Epithelial cell of prostate (primary cell): ENCODE measurements at regions not wholly inside any gene's neighbourhood (a gene's known extent, or its start where the extent isn't known, plus 50 kb on each side); places are given as distances from the start of the nearest gene placed in this dataset.

Source experiments
- DNase-seq: peaks from one replicate; pipeline ENCODE4 v3.0.0-alpha.2; 2011; ENCODE audit warnings: low read depth, low spot score
- H3K27ac ChIP-seq: fragments of 450-650 bp; 2 replicates; pipeline ENCODE4 v1.5.1; 2017; ENCODE audit warnings: mild to moderate bottlenecking

DNA sequence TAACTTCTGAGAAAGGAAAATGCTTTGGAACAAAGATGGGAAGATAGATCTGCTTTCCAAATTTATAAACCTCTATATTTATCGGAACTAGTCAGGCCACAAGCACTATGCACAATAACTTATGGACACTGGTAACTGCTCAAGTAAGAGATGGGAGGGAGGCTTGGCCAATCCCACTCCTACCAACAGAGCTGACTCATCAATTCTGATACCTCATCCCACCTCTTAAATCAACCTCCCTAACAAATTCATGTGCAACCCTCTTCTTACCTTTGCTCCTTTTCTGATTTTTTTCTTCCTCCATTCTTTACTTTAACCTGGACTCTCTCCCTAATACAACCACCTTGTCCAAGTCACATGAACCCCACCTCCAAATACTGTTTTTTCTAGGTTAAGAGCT, 289.9 kb upstream of the FAM241A start:
- no peak overlapping the region for H3K27ac ChIP-seq
- no peak for DNase-seq

DNA sequence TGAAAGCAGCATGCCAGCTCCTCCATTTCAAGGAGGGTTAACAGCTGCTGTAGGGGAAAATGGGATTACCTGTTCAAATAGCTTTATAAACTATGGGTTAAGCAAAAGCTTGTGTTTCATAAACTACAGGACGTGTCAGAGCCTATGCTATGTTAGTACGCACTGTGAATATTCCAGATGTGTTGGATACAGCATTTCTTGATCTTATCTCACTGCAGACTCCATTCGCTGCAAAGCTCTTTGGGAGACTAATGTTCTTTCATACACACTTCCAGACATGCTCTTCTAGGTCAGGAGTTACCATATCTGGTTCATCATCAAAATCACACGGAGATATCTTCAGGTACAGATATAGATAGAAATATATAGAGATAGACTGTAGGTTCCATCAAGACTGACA, 281.2 kb upstream of the FAM241A start:
- DNase-seq = no peak

DNA sequence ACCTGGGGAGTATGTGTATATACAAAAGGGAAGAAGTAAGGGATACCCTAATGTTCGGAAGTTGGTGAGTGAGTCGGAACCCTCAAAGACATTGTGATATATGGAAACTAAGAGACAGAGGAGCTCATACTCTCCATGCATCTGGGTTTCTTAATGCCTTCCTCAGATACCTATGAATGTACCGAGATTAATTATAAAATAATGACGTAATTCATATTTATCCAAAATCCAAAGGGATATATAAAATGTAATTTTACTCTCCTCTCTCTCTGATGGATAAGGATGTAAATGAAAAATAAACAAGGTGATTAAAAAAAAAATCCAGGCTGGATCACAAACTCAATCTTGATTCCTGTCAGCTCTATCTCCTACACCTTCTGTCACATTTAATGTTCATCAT, 275.9 kb upstream of the FAM241A start:
- no peak for DNase-seq
- H3K27ac ChIP-seq = no peak overlapping the region

More for the DNA sequence above, 281.2 kb upstream of the FAM241A start:
- H3K27ac ChIP-seq = no peak overlapping the region

DNA sequence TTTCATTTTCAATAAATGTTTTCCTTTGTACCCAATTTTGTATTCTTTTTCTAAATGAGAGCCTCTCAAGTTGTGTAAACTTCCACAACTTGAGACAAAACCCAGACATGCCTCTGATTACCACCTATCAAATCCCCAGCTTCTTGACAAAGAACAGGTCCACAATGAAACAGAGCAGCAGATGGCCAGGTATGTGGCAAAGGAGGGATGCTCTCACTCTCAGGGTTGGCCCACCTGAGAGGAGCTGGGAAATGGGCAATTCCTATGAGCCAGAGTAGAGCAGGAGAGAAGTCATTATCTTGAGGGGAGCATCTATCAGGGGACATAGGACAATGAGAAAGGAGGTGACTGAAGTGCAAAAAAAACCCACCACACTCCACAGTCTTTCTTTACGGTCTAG, 273.5 kb upstream of the FAM241A start:
- DNase-seq = no peak
- H3K27ac ChIP-seq = no peak overlapping the region

DNA sequence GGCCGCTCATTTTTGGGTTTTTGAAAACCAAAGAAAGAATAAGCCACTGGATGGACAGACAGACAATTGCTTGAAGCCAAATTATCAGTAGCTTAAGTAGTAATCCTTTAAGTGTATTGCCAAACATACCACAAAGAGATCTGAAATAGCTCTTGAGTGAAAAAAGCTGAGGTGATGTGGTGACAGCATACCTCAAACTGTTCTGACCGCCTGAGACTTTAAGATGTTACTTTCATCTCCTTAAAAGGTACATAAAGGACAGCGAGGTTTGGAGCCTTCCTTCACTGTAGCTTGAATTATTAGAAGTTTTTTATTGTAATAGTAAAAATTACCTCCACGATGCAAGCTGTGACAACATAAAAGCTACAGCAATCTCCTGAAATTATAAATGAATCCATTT, 271.5 kb upstream of the FAM241A start:
- no peak for DNase-seq

DNA sequence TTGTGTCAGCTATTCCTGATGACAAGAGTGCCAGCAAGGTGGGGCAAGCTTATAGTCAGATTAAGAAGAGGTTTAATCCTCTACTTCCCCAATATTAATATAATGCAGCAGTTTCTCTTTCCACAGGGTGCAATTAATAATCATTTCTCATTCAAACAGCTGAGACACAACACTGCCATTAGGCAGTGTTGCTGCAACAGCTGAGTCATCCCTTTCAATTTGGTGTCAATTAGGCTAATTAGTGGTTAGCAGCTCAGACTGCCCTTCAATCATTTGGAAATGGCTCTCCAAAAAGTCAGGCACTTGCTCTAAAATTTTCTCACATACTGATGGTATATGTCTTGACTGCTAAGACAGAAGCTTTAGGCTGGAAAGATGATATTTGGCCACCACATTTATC, 265.7 kb upstream of the FAM241A start:
- DNase-seq = no peak
- H3K27ac ChIP-seq = no peak overlapping the region

More for the DNA sequence above, 271.5 kb upstream of the FAM241A start:
- no peak overlapping the region for H3K27ac ChIP-seq

DNA sequence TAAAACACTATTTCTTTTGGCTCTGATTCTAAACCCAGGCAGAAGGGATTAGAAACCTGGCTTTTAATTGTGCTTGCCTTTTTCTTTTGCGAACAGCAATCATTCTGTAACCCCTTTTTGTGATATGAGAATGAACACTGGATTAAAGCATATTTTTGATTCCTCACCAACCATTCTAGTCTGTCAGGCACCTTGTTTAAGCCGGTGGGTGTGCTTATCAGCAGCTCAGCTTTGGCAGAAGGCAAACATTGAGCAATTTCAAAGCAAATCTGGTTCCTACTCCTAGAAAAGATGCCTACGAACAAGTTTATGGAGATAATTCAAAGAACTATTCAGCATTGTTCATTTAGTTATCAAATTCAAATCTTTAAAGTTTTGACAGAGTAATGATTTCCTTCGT, 265.1 kb upstream of the FAM241A start:
- DNase-seq = no peak
- no peak overlapping the region for H3K27ac ChIP-seq

DNA sequence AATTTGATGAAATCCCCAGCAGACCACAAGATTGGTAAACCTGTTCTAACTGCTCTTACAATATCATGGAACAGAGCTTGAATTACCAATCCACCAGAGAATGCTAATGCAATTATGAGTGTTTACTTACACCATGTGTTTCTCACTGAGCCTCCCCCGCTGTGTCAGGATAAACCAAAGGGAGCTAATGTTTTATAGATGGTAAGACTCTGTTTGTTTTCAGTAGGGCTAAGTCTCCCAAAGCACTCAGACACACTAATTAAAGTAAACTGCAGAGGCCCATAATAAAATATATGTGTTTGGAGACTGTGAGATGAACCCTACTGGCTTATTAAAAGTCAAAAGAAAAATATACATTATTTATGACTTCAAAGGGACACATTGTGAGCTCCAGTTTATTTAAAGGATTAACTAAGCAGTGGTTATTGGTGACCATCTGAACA, 261.7 kb upstream of the FAM241A start:
- DNase-seq = no peak
- H3K27ac ChIP-seq = no peak overlapping the region

DNA sequence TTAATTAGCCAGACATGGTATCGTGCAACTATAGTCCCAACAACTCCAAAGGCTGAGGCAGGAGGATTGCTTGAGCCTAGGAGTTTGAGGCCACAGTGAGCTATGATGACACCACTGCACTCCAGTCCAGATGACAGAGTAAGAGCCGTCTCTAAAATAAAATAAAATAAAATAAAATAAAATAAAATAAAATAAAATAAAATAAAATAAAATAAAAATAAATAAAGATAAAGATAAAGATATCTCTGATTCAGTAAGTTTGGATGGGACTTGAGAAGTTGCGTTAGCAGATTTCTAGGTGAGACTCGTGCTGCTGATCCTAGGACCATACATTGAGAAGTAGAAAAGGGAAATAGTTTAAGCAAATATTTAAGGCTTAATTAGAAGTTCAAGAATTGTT, 254.8 kb upstream of the FAM241A start:
- DNase-seq = no peak
- no peak overlapping the region for H3K27ac ChIP-seq

DNA sequence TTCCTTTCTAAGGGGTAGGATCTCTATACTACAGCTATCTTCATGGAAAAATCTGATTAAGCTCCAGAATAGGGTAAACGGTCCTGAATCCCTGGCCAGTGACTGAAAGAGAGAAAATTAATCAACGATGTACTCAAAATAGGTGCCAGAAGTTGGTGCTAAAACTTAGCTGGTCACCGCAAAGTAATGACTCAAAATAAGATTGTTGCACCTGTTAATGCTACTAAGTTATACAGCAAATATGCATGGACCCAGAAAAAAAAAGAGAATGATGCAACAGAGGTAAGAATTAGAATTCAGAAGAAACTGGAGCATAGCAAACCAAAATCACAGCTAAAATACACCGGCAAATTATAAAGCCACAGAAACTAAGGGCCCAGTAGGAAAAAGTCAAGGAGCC, 239.7 kb upstream of the FAM241A start:
- no peak for DNase-seq
- no peak overlapping the region for H3K27ac ChIP-seq

DNA sequence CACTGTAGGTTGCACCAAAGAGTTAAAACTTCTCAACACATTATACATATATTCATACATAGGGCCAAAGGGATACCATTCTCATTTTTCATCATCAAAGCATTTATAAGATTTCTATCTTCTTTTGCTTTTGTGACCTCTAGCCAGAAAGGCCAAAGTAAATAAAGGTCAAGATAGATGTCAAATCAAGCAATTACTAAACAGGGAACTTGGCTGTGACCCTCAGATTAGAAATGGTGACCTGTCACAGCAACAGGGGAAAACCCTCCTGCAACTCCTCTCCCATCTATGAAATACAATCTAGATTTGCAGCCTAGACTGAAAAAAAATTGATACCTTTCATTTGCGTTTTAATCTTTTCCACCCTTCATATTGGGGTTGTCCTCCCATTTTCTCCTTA, 225.6 kb upstream of the FAM241A start:
- H3K27ac ChIP-seq = no peak overlapping the region
- DNase-seq = no peak

DNA sequence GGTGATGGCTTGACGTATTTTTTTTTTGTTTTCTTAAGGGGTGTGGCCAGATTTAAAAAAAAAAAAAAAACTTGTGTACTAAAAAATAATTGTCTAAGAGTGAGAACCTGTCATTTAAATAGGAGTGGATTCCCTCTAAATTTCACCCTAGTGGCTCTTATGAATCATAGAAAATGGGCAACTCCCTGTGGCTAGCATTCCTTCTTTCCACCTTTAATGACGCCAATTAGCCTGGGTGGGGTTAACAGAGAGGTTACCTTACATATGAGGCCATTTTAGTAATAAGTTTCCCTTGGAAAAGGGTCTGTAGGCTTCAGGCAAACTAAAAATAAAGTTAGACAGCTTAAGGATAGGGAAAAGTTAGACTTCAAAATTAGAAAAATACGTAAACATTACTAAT, 223.5 kb upstream of the FAM241A start:
- no peak overlapping the region for H3K27ac ChIP-seq
- no peak for DNase-seq

DNA sequence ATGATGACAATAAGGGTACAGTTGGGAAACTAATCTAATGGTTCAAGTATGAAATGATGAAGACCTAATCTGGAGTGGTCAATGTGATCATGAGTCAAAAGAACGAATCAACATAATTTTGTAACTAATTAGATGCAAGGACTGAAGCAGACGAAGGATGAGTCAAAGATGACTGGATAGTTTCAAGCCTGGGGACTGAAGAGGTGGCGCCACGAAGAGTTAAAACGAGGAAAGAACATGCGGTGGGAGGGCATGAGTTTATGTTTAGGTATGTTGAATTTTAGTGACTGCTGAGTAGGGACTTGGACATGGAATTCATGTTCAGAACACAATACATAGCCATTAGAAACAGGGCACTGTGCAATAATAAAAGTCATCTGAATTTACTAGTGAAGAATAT, 221.5 kb upstream of the FAM241A start:
- H3K27ac ChIP-seq = no peak overlapping the region
- DNase-seq = no peak

DNA sequence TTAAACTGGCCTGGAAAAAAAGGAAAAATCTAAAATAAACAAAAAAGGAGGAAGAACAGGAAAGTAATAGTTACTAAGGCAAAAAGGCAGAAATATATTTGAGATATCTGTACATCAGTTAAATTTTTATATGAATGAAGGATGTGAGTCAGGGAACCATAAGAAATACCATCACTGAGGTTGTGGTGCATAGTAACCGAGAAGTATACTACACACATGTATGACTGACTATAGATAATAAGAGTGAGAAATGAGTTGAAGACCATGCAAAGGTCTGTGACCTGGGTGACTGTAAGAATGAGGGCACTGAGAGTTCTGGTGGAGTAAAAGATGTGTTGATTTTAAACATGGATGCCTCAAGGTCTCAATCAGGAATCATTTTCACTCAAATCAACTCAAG, 220.6 kb upstream of the FAM241A start:
- H3K27ac ChIP-seq = no peak overlapping the region
- DNase-seq = no peak

DNA sequence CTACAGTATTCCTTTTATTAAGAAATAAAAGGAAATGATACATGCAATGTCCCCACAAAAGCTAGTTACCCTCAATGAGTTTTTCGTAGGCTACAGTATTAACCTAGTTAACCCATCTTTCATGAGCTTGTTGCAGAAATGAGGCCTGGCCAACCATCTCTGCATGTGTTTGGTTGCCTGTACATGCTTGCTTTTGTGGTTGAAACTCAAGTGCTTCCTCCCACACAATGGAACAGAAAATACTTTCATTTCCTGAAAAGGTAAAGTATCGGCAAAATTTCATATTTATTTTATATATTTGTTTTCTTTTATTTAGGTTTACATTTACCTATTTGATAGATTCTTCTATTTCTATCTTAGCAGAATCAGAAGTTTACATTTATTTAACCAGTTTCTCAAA, 214.6 kb upstream of the FAM241A start:
- no peak overlapping the region for H3K27ac ChIP-seq
- DNase-seq = no peak

DNA sequence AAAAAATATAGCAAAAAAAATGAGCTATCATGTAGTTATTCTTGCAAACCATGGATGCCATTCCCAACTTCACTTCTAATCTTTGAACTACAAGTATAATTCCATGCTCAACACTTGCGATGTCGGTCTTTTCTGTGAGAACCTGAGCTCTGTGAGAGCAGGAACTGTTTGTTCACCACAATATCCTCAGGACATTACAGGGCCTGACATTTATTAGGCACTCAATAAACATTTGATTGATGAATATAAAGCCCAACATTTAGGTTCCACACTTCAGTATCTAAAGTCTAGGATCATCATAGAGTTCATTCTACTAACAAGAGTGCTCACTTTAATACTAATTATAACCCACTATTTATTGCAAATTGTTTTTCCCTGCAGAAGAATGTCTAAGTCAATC, 211.6 kb upstream of the FAM241A start:
- DNase-seq = no peak
- H3K27ac ChIP-seq = no peak overlapping the region

DNA sequence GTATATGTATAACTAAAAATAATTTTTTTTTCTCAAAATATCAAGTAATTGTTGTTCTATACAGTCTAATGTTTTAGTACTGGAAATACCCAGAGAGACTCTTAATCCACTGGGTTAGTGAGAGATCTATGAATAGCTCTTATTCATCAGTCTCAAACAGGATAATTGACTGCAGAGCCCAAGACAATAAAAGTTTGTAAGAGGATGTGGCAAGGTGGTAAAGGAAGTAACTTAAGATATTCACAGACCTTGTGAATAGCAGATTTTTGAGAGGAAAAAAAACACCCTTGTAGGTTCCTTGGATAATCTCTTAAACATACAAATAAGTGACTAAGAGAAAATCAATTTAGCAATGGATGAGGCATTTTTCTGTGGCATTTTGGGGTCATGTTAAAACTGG, 210.9 kb upstream of the FAM241A start:
- no peak overlapping the region for H3K27ac ChIP-seq
- peak; percentile 29 for DNase-seq

DNA sequence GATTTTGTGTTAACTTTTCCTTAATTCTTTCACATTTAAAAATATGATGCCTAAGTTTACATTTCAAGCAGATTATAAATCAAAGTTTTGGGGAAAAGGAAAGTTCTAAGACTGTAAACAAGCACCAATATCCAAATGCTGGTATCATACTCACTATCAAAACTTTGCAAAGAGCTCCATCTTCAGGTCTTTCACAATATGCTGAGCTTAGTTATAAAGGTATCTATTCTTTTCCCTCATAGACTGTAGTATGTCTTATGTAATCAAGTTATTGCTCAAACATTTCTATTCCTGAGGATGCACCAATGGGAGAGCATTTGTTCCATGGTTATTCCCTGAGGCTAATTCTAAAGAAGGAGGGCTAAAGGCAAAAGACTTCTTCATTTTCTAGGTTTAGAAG, 207.9 kb upstream of the FAM241A start:
- H3K27ac ChIP-seq = no peak overlapping the region
- no peak for DNase-seq

DNA sequence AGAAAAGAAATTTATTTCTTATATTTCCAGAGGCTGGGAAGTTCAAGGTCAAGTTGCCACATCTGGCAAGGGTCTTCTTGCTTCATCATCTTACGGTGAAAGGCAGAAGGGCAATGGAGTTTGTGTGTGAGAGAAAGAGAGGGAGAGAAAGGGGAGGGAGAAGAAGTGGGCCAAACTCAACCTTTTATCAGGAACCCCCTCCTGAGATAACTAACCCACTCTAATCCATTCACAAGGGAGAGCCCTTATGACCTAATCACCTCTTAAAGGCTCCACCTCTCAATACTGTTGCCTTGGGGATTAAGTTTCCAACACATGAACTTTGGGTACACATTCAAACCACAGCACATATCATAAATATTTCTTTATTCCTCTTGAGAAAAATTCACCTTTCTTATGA, 203.3 kb upstream of the FAM241A start:
- no peak overlapping the region for H3K27ac ChIP-seq
- no peak for DNase-seq

DNA sequence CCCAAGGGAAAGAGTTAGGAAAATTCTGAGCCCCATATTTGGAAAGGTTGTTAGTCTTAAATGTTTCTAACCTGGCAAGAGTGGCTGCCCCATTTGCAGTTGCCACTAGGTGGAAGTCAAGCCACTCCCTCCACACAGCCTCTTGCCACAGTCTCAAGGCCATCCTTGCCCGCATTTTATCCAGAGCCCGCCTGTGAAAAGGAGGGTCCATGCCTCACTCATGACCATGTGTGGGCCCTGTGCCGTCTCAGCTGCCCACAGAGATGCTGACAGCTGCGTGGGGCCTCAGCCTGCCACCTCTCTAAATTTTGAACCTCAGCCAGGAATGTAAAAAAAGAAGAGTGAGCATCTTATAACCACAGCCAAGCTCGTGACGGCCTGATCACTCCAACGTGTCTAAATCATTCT, 201.5 kb upstream of the FAM241A start:
- no peak overlapping the region for H3K27ac ChIP-seq
- DNase-seq = no peak

DNA sequence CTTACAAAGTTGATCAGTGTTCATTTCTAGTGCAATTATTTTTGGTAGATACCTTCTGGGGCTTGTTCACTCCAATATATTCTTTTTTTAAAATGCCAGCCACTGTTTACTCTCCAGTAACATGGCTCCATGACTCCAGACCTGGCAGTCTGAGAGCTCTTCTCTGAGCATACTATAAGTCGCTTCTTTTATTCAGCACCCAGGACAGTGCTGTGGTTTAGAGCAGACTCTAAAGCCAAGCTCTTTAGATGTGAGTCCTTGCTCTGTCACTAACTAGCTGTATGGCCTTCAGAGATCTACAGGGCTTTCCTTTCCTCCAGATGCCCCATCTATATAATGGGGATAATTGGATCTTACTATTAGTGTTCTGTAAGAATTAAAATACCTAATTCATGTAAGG, 200.2 kb upstream of the FAM241A start:
- DNase-seq = no peak
- no peak overlapping the region for H3K27ac ChIP-seq

DNA sequence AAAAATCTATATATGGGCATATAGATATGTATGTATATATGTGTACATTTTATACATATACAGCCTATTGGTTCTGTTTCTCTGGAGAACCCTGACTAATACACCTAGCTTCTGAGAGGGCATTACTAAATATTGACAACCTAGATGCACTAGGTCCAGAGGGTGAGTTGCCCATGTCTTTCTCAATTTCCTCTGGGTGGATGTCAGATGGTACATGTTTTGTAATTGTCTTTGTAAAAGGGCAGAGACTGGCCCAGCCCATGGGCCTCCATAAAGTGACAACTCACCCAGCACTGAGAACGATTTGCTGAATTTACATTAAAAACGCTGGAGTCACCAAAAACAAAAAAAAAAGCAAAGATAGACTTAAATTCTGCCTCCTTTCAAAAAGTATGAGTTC, 198.5 kb upstream of the FAM241A start:
- DNase-seq = no peak
- H3K27ac ChIP-seq = no peak overlapping the region

DNA sequence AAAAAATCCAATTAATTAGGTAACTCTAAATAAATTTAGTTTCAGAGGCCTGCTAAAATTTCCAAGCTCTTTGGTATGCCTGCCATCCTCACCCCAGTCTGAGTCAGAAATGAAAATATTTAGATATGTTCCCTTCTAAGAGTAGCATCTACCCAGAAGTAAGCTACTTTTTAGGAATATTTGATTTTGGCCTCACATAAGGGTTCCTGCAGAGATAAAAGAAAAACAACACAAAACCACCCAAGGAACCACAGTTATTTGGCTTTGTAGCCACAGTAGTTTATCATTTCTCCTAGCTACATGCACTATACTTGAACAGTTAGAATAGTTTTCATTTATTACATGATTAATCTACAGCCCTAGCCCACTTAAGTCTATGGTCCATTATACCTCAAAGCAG, 192.6 kb upstream of the FAM241A start:
- DNase-seq = no peak
- H3K27ac ChIP-seq = no peak overlapping the region
